Prostate gland (tissue), 2 donors: ENCODE measurements at regions not wholly inside any gene's neighbourhood (a gene's known extent, or its start where the extent isn't known, plus 50 kb on each side); places are given as distances from the start of the nearest gene placed in this dataset.

Experiments used
- DNase-seq: peaks from one replicate; pipeline ENCODE4 v3.0.0-alpha.2; 2019; ENCODE audit warnings: low spot score
- H3K27ac ChIP-seq, 2 donors: fragments of 200-600 bp; sonication (generic); 2 replicates each; pipeline ENCODE4 v1.5.1; 2017 to 2019
- H3K27me3 ChIP-seq: fragments of 200-600 bp; sonication (generic); replicated peaks from 2 replicates; pipeline ENCODE4 v1.5.1; 2019; ENCODE audit not compliant: insufficient read depth
- H3K36me3 ChIP-seq, 2 donors: fragments of 200-600 bp; sonication (generic); 1 replicate in 1 of 2; 2 replicates in 1 of 2; pipeline versions ENCODE4 v1.5.1 to v1.8.1; 2017 to 2019
- H3K4me1 ChIP-seq: fragments of 200-600 bp; sonication (generic); replicated peaks from 2 replicates; pipeline ENCODE4 v1.5.1; 2019
- H3K4me3 ChIP-seq, 2 donors: fragments of 200-600 bp; sonication (generic); 2 replicates each; pipeline ENCODE4 v1.5.1; 2017 to 2019
- H3K9me3 ChIP-seq: fragments of 200-600 bp; sonication (generic); 2 replicates; pipeline ENCODE4 v1.5.1; 2017
- POLR2A ChIP-seq: fragments of 450-650 bp; IDR thresholded peaks from one replicate; pipeline ENCODE4 v1.6.1; 2016; ENCODE audit warnings: antibody characterized with exemption, mild to moderate bottlenecking
- POLR2AphosphoS5 ChIP-seq: sonication (generic); formaldehyde crosslinking; IDR thresholded peaks from one replicate; pipeline ENCODE4 v1.6.1; 2017; ENCODE audit warnings: antibody characterized with exemption
- WGBS: methylation state at CpG from one replicate; pipeline ENCODE4 v1.1.5; 2018; 5-methylcytosine and 5-hydroxymethylcytosine counted together
- intact Hi-C: fragments of 100-400 bp; cut with DNase I; formaldehyde crosslinking; loops from one replicate; pipeline ENCODE4 v1.14.2; 2022
- TF ChIP-seq, protein P1 (sequence below), 4 experiments: fragments of 200-600 bp in 2 of 4; fragments of 450-650 bp in 2 of 4; sonication (generic) in 2 of 4; IDR thresholded peaks; 1 replicate in 3 of 4; 2 replicates in 1 of 4; pipeline ENCODE4 v1.5.1; 2016 to 2019; ENCODE audit warnings: antibody characterized with exemption in 4 of 4, mild to moderate bottlenecking in 2 of 4, moderate library complexity in 2 of 4

DNA sequence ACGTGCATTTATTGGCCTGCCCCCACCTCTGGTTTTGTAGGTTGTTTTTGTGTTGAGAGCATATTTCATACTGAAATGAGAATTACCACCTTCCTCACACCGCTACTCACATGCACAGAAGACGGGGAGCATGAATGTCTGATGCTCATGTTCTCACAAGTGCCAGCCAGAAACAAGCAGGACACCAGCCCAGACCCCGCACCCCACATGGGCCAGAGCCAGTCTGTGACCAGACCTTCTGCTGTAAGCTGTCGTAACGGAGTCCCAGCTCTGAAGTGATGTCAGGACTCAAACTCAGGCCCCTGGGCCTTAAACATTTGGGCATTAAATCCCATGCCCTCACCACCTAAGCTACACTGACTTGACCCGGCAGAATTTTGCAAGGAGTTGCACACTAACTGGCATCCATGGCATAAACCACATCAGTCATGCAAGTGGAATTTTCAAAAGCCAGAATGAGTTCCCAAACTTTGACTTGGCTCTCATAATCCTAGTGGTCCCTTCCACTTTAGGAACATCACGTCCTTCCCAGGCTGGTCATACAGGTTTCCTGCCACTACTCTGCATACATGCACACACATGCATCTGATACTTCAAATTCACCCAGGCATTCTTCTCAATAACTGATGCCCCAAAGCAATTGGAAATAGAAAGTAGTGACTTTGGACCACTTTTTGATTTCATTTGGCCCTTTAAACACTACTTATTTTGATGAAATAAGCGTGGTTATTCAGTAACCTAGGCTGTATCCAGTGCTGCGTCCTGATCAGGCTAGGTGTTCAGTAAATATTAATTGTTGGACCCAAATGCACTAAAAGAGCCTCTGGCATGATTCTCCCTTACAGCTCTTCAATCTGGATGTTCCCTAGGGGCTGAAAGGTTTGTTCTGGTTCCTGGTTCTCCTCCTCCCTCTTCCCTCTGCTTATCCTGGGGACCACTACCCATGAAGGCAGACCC, 223.1 kb upstream of the ID2 start:
- Histone ChIP-seq H3K9me3 (no peaks in the 10 kb centered on the region), H3K27me3 (no peaks in the 10 kb centered on the region), H3K4me1 (no peaks in the 10 kb centered on the region), H3K4me3 (no peak overlapping the region), H3K27ac (no peak overlapping the region), H3K36me3 (no peaks in the 10 kb centered on the region)
- DNase-seq: no peak
- TF ChIP-seq, protein P1, sequence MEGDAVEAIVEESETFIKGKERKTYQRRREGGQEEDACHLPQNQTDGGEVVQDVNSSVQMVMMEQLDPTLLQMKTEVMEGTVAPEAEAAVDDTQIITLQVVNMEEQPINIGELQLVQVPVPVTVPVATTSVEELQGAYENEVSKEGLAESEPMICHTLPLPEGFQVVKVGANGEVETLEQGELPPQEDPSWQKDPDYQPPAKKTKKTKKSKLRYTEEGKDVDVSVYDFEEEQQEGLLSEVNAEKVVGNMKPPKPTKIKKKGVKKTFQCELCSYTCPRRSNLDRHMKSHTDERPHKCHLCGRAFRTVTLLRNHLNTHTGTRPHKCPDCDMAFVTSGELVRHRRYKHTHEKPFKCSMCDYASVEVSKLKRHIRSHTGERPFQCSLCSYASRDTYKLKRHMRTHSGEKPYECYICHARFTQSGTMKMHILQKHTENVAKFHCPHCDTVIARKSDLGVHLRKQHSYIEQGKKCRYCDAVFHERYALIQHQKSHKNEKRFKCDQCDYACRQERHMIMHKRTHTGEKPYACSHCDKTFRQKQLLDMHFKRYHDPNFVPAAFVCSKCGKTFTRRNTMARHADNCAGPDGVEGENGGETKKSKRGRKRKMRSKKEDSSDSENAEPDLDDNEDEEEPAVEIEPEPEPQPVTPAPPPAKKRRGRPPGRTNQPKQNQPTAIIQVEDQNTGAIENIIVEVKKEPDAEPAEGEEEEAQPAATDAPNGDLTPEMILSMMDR (IDR thresholded peaks at IDR 0.05): no peak
- TF ChIP-seq POLR2A (no peak), POLR2AphosphoS5 (no peak)
- 82% methylated on average over 10 of the region's 10 CpGs for WGBS
- intact Hi-C loops: no loop called here

DNA sequence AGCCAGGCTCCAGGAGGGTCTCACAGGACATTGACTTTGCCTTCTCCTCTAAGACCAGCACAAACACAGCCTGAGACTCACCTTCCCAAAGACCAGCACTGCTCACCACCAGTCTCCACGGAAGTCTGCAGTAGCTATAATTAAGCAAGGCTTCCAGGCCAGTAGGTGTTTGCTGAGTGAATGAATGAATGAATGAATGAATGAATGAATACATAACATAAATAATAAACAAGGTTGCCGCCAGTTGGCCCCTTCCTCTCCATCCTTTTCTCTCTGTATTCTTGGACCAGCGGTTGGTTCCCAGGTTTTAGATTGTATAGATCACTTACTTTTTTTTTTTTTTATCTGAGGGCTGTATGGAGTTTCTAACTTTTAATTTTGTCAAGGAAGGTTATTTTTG, 222.4 kb upstream of the ID2 start:
- H3K9me3 ChIP-seq: no peaks in the 10 kb centered on the region
- intact Hi-C loops: no loop called here
- TF ChIP-seq, protein P1 (IDR thresholded peaks at IDR 0.05): no peak
- TF ChIP-seq POLR2AphosphoS5 (no peak), POLR2A (no peak)
- DNase-seq: no peak
- H3K4me3 ChIP-seq: no peak overlapping the region
- no peak overlapping the region for H3K27ac ChIP-seq
- no peaks in the 10 kb centered on the region for H3K36me3 ChIP-seq
- H3K4me1 ChIP-seq: no peaks in the 10 kb centered on the region
- WGBS: 94% methylated on average over 3 of the region's 3 CpGs
- H3K27me3 ChIP-seq: no peaks in the 10 kb centered on the region

DNA sequence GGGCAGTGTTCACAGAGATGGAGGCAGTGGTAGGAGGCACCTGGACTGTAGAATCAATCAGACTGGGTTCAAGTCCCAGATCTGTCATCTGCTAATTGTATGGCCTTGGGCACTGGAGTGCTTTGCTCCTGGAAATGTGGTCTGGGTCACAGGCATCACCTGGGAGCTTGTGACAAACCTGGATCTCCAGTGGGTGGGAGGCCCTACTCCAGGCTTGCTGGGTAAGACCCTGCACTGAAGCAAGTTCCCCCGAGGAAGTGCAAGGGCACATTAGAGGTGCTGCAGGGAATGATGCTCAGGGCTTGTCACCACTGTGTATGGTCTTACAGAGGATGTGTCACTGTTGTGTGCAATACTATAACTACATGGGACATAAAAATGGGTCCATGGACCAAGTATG, 220.5 kb upstream of the ID2 start:
- no peak for DNase-seq
- H3K27me3 ChIP-seq: no peaks in the 10 kb centered on the region
- TF ChIP-seq, protein P1 (IDR thresholded peaks at IDR 0.05): no peak
- TF ChIP-seq POLR2A (no peak), POLR2AphosphoS5 (no peak)
- intact Hi-C loops: no loop called here
- 100% methylated on average over 1 of the region's 1 CpG for WGBS
- no peaks in the 10 kb centered on the region for H3K36me3 ChIP-seq
- no peaks in the 10 kb centered on the region for H3K9me3 ChIP-seq
- no peak overlapping the region for H3K4me3 ChIP-seq
- H3K4me1 ChIP-seq: no peaks in the 10 kb centered on the region
- H3K27ac ChIP-seq: no peak overlapping the region

DNA sequence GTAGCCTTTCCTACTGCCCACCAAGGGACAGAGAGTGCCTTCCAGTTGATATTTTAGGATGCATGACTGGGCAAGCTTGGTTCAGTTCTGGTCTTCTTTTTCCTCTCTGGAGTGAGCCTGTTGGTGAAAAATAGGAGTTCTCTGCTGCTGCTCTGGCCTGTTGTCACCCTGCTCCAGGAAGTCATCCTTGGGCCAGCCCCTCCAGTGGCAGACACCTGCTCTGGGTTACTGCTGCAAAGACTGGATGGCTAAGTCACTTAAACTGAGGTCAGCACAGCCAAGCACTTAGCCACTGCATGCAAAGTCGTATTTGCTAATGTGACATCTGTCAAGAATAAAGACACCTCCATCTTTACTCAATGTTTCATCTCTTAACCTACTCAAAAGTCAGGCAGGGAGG, 219.6 kb upstream of the ID2 start:
- TF ChIP-seq POLR2AphosphoS5 (no peak), POLR2A (no peak)
- TF ChIP-seq, protein P1 (IDR thresholded peaks at IDR 0.05): no peak
- Histone ChIP-seq H3K27me3 (no peaks in the 10 kb centered on the region), H3K9me3 (no peaks in the 10 kb centered on the region), H3K36me3 (no peaks in the 10 kb centered on the region), H3K4me1 (no peaks in the 10 kb centered on the region), H3K4me3 (no peak overlapping the region), H3K27ac (no peak overlapping the region)
- 100% methylated on average over 1 of the region's 1 CpG for WGBS
- no peak for DNase-seq
- intact Hi-C loops: no loop called here
